Superior temporal gyrus (tissue), 1 donor: ENCODE measurements at regions not wholly inside any gene's neighbourhood (a gene's known extent, or its start where the extent isn't known, plus 50 kb on each side); places are given as distances from the start of the nearest gene placed in this dataset.

ENCODE experiments used
- DNase-seq: peaks from one replicate; pipeline ENCODE4 v3.0.0-alpha.2; 2016; ENCODE audit errors: extremely low spot score

DNA sequence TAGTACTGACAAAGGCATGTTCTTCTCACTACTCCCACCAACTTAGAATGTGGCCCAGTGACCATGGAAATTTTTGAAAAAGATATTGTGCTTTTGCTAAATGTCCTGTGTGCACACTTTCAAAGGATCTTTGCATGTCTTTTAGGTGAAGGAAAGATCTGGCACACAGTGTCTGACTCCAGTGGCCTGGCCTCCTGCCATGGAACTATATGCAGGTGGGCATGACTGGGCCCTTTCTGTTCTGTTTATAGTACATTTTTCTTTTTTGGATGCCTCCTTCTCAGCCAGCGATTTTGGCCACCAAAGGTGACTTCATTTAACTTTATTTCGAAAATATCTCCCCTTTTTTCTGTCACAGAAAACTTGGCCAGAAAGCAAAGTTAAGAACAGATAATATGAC, 999.7 kb upstream of the PIK3C3 start:
- DNase-seq, result no peak

DNA sequence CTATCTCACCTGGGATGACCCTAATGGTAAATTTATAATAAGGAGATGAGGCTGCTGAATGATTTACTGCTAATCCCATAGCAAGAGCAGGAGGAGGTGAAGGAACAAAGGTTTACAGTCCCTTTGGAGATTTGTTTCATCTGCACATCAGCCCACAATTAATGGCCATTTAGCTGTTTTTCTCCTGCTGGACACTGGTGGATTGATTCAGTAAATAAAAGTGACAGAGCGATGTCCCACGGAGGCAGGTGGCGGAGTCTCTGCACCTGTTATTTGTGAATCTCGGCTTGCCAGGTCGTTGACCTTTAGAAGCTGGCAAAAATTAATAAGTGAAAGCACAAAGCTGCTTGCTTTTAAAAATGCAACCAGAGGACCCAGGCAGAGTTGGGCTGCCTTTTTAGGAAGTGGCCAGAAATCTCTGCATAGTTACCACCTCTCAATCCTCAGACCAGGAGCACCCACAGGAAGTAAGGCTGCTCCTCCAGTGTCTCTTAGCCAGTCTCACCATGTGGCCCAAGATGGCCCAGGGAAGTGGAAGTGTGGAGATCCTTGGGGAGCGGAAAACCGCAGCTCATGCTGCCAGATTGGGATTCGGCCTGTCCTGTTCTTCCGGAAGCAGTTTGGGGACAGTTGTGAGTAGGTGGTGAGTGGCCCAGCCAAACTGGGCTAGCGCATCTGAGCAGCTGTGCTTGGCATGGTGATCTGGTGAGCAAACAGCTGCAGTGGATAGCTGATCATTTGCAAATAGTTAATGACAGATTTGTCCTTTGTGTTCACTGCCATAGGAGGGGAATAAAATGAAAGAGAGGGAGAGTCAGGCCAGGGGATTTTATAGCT, 1005.7 kb upstream of the PIK3C3 start:
- no peak for DNase-seq

DNA sequence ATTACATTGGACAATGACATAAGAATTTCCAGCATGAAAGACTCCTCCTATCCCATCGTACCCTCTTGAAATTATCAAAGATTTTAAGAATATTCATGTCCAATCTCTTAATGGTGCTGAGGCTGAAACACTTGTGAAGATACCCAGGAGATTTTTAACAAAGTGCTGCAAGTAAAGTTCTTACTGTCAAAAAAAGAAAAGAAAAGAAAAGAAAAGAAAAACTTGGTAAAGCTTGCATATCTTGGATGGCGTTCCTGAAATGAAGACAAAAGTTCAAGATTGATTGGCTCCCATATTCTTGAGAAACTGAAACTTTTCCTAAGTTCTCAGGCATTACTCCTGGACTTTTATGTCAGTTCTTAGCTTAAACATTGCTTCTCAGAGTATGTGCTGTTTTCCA, 1010.5 kb upstream of the PIK3C3 start:
- no peak for DNase-seq

DNA sequence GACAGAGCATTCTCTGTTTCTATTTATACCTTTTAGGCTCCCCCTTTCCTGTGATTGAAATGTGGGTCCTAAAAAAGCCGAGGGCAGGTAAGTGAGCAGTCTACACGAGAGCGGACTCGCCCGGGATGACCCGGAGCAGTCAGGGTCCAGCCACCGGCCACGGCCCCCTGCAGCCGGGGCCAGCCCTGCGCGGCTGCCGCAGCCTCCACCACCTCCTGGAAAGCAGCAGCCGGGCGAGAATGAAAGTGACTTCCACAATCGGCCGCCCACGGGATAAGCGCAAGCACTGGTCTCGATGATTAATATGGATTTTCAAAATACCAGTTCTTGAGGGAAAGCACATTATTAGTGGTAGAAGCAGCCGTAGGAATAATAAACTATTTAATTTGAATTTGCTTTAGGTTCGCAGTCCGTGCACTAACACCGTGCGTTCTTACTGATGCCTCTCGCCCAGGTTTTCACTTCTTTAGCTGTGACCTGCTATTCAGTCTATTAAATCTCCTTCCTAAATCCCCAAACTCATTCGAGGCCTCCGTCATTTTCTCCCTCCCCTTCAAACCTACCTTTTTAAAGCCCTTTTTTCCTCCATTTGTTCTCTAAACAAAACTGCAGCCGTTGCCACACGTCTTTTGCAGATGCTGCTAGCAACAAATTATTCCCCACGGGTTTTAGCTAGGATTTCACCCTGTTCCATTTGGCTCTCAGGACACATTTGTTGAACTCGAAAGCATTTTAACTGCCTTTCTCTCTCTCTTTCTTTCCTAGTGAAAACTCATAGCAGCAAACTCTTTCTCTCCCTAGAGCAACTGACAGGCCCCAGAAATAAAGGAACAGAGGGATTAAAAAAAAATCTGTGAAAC, 1015.1 kb upstream of the PIK3C3 start:
- no peak for DNase-seq

DNA sequence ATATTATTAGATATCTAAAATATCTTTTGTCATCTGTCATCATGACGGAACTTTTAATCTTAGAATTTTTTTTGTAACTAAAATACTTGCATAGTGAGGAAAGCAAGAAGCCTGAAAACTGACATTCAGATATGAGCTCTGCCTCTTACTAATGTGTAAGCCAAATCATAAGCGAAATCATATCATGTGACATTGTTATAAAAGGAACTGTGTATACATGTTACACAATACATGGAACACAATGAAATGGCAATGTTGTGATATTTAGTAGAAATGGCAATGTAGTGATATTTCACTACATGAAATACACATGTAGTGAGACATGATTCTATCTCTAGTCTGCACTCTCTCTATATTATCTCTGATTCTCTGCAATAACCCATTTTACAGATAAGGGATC, 1016.4 kb upstream of the PIK3C3 start:
- DNase-seq, result no peak

DNA sequence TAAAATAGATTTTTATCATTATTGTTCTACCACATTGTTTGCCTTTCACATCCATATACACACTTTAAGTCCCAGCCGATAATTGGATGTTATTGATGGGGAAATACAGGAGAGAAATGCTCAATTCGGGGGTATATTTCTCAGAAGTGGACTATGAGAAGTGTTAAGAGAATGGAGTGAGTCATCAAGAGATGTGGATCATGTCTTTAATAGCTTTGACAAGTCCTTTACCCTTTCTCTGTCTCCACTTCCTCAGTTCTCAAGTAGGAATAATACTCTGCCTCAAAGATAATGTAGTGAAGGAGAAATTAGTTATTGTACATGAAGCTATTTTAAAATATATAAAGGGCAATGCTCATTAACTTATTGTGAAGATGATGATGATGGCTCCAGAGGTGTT, 1017.6 kb upstream of the PIK3C3 start:
- no peak for DNase-seq

DNA sequence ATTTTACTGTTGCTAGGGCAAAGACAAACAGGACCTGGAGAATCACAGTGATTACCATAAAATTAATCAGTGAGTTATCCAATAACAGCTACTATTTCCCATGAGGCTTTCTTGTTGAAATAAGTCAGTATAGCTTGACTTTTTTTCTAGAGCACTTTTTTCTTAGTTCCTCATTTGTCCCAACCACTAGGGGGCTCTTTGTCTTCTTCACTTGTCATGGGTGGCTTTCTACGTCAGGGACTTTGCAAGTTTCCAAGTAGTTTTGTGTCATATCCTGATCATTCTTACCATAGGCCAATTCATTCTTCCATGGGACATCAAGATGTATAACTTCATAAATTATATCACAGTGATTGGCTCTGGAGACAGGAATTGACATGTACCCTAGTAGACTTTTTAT, 1019.6 kb upstream of the PIK3C3 start:
- no peak for DNase-seq

DNA sequence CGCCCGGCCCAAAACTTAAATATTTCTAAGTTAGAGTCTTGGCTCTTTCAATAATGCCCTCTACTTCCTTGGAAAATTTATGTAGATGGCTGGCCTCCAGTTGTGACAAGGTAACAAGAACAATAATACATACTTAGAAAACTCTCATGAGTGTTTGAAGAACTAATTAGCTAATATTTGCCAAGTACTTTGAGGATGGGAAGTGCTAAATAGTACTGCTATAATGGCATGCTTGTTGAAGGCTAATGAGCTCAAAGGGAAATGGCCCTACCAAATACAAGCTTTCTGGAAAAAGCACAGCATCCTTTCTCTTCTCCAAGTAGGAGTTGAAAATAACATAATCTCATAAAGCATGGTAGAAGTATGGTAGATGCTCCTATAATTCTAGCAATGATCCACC, 1022.2 kb upstream of the PIK3C3 start:
- no peak for DNase-seq

DNA sequence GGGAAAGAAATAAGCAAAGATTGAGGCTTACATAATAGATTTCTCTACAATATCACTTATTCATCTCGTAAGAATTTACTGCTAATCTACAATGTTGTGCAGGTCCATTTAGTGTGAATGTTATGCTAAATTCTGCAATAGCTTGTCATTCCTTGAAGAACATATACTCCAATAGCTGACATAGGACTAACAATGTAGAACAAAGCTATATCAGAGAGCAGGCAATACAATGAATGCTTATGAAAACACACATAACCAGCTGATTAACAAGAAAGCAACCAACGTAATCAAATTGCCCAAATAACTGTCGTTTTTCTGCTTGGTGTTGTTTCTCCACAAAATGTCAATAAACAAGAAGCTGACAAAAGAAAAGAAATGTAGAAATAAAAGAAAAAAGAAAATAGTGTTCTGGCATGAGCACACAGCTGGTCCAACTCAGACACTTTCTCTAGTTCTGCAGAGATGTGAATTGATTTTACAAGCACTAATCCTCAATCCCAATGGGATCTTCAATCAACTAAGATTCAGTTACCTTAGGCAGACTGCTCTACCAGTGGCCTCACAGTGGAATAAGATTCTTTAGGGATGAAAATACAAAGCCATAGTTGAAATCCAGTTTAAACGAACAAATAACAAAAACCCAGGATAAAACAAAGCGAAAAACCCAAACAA, 1024.7 kb upstream of the PIK3C3 start:
- no peak for DNase-seq

DNA sequence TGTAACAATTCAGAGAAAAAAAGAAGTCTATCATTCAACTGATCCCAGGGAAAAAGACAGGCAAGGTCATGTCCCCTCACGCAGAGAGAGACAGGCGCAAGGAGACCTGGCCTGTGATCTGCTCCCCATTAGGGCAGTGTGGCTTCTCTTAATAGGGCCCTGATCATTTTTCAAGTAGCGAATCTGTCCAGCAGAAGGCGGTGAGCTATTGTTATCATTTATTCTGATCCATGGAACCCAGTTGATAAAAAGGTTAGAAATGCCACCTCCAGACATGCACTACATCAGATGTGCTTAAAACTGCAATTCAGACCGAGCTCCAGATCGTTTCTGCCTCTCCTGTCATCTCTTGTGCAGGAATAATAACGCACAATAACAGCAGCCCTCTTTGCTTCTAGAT, 1025.6 kb upstream of the PIK3C3 start:
- DNase-seq, result no peak

DNA sequence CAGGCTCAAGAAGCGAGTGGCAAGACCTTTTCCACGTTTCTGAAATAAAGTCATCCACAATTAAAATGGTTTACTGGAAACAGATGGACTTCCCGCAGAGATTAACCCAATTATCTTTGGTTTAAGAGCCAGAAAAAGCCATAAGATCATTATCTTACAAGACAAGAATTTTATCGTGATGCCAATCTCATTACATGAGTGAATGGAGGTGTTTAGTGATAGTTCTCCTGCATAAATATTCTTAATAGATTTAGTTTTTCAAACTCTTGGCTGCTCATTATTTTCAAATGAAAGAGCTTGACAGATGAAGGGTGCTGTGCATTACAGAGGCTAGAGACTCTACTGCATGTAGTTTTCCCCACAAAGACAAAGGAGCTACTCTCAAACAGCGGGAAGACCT, 1028.4 kb upstream of the PIK3C3 start:
- no peak for DNase-seq

DNA sequence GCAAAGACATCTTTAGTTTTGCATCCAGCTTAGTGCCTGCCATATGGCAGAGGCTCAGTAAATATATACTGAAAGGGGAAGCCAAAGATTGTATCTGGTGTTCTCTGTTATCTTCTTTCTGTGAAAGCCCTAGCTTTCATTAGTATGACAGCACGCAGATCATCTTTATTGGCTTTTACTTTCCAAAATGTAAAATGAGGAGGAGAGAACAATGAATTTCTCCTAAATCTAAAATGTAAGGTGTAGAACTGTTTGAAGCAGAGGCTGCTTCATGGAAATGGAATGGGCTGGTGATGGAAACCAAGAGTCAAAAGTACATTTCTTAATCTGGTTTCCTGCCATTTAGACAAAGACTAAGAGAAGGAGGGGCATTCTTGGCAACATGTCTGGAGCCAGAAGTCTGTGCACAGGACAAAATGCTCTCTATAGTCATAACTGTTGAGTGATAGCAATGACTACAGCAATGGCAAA, 1029.9 kb upstream of the PIK3C3 start:
- no peak for DNase-seq

DNA sequence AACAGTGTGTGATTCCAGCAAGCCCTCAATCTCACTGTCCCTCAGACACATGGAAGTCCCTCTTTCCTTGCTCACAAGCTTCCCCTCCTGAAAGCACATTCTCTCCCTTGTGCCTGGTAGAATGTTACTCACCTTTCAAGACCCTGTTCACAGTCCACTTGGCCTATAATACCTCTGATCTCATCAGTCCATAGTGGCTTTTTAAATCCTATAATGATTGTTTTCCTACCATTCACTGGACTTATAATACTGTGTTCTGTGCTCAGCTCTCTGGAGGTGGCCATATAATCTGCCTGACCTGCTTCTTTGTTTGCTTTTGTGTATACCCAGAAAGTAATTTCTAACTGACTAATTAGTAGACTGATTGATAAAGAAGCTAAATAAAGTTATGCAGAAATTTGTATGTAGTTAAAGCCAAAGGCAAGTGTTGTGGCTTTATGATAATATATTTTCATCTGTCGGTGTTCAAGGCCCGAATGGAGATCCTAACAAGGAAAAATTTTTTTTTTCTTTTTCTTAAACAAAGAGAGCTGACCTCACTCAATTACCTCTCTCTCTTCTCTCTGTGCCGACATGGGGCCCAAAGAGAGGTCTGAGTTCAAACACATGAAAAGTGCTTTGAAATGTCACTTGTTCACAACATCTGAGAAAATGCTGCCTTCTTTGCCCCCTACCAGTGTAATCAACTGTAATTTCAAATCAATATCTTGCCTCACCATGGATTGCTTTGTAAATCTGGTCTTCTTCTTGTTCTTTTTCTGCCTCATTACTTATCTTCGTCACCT, 1033.0 kb upstream of the PIK3C3 start:
- no peak for DNase-seq

DNA sequence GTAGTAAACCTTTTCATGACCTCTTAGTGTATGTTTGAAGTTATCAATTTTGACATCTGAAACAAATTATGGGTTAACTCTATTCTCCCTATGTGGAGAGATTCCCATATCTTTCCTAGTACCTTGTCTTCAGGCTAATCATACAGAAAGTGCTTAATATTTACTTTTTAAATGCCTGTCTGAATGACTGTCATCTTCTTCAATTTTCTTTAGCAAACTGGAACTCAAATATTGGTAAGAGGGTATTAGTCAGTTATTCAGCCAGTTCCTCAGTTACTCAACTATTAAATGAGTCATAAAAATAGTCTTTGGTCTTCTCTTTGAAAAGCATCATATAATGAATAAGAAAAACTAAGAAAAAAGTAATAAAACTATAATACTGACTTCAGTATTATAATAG, 1038.0 kb upstream of the PIK3C3 start:
- no peak for DNase-seq

DNA sequence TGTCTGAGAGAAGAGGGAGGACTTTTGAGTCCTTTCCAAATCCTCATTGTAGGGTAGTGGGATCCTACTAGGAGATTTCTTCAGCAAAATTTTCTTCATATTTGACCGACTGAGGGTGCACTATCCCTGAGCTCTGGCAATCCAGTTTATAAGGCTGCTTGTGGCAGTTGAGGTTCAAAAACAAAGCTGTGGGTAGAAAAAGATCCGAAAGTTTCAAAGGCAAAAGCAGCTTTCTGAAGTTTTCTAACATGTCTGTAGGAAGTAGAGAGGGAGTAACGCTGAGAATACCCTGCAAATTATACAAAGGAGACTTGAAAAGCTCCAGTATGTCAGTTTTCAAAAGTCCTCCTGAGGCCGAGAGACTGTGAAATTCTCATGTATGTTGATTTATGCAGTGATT, 1039.3 kb upstream of the PIK3C3 start:
- DNase-seq, result no peak

DNA sequence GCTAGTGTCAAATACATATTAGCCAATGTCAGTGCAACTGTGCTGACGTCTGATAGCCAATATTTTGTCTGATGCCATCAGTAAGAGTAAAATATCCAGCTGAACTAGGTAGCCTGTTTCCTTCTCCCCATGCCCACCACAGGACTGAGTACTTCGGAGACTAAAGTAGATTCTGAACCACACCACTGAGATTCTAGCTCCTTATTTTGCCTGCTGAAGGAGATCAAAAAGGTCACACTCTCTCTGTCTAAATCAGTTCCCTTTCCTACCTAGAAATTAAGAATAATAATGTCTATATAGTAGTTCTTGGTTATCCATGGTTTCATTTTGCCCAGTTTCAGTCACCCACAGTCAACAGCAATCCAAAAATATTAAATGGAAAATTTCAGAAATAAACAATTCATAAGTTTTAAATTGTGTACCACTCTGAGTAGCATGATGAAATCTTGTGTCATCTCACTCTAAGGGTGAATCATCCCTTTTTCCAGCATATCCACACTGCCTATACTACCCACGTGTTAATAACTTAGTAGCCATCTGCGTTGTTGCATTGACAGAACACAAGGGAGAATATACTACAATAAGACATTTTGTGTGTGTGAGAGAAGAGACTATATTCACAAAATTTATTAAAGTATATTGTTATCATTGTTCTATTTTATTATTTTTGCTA, 1043.3 kb upstream of the PIK3C3 start:
- DNase-seq, result no peak

DNA sequence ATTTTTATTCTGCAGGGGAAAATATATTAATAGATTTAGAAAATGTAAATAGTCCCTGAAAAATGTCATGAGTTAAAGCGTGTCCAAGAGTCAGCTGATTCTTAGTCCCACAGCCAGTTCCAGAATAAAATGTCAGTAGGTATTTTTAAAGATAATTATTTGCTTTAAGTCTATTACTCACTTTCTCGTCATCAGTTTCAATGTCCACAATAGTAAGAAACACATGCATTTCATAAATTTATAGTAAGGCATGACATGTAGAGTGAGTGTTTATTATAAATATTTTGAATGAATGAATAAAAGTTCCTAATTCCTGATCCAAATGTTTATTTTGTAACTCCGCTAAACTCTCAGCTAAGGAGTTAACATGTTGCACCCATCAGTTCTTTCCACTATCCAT, 1044.0 kb upstream of the PIK3C3 start:
- DNase-seq, result no peak

DNA sequence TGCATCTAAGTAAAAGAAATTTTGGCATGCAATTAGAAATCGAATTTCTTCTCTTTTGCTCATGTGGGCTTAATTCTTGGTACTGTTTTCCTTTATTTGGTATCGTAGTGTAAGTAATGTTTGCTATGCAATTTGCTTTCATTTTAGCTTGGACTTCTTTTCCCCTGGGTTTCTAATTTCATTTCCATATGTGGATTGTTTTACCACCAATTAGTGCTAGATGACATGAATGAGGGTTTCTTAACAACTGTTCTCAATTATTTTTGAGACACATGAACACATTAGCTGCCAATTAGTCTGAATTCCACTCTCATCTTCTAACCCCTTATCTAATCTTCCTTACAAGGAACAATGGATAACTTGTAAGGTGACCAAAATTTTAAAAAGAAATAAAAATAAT, 1047.2 kb upstream of the PIK3C3 start:
- DNase-seq, result no peak

DNA sequence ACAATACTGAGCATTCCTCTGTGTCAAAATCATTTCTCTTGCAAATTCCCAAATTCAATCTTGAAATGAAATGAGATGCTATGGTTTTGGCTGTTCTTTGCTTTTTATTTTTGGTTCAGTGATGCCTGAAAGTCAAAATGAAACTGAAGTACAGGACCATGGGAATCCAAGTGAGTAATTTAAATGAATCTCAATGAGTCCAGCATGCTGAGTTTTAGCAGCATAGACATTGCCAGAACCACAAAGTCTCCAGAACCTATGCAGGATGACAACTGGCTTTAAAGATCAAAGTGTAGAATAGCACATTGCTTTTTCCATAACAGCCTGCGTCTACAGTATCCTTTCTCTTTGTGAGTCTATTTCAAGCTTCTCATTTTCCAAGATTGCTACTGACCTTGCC, 1050.7 kb upstream of the PIK3C3 start:
- no peak for DNase-seq

DNA sequence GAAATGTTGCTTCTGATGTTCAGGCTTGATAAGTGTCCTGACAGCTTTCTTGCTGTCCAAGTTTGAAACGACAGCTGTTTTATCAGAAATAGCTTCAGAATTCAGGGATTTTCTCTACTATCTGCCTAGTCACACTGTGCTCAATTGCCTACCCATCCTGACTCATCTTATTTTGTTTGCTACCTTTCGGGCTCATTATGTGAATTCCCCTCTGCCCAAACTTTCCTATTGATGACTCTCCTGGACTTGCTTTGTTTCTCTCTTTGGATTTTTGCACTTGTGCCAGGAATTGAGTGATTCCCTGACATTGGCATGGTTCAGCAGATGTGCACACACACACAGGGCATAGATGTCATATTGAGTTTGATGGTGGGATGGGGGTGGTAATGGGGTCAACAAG, 1052.6 kb upstream of the PIK3C3 start:
- DNase-seq, result no peak

DNA sequence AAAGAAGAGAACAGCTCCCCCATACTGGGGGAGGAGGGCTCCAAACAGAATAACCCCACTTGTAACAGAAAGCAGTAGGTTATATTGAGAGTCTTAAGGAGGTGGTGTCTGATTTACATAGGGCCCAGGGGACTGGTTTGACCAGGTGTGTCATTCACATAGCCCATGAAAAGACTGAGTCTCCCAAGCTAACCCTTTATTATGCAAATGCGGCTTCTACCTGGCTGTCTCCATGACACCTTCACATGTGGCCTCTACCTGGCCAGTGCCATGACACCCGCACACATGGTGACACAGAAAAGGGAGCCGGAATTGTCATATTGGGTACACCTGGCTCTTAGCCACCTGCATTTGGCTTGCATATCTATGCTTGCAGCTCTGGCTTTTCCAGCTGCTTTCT, 1057.2 kb upstream of the PIK3C3 start:
- DNase-seq, result no peak
